K562 (cell line): ENCODE measurements at regions not wholly inside any gene's neighbourhood (a gene's known extent, or its start where the extent isn't known, plus 50 kb on each side); places are given as distances from the start of the nearest gene placed in this dataset.

Experiments used
- ATAC-seq: fragments of 200-7000 bp; cut with Tn5 transposase; 3 replicates; pipeline ENCODE4 v1.9.1; 2020; ENCODE audit warnings: moderate library complexity
- BruUV-seq: library from RNA; stranded (reverse); fragments of 400-500 nt; replicated peaks from 2 replicates; lab custom pipeline; 2021; lab: Mats Ljungman, UMichigan
- CTCF ChIA-PET: fragments of 300-600 bp; formaldehyde crosslinking; extraction: SDS; loops from one replicate; lab custom pipeline; 2021; ENCODE audit warnings: low intra/inter-chr PET ratio; lab: Yijun Ruan, JAX
- POLR2A ChIA-PET: fragments of 300-600, 350-650 bp; sonication (Branson Sonifier 250); formaldehyde crosslinking; extraction: SDS; loops from one replicate; lab custom pipeline; 2021; ENCODE audit warnings: antibody characterized with exemption, inconsistent platforms; lab: Yijun Ruan, JAX
- DNase-seq, 4 experiments: peaks; one replicate each; pipeline versions ENCODE4 v3.0.0 to v3.0.0-alpha.2; 2011 to 2018; ENCODE audit warnings: low spot score in 3 of 4, mixed read lengths in 3 of 4; ENCODE audit errors: extremely low read depth in 1 of 4
- FAIRE-seq: peaks from 2 replicates; lab custom pipeline; 2011; peaks lifted over from hg19 to GRCh38; lab: Jason Lieb, UNC
- H2AFZ ChIP-seq: 2 replicates; pipeline ENCODE4 v1.6.0; 2011; ENCODE audit warnings: low read depth, low read length, control low read depth, inconsistent platforms
- H3K27ac ChIP-seq: fragments of 200-600 bp; 3 replicates; pipeline ENCODE4 v1.8.0; 2011; ENCODE audit warnings: low read depth, mild to moderate bottlenecking, control low read depth, inconsistent platforms, low read length, moderate library complexity, mixed read lengths; ENCODE audit errors: extremely low read depth
- H3K27me3 ChIP-seq, 2 experiments: fragments of 300-600 bp in 1 of 2; 2 replicates in 1 of 2; 3 replicates in 1 of 2; pipeline versions ENCODE4 v1.6.0 to v1.8.0; 2011; ENCODE audit warnings: inconsistent platforms in 2 of 2, low read length in 2 of 2, mild to moderate bottlenecking in 1 of 2, mixed read lengths in 1 of 2, moderate library complexity in 1 of 2; ENCODE audit not compliant: control insufficient read depth in 2 of 2, insufficient read depth in 2 of 2
- H3K36me3 ChIP-seq: fragments of 300-600 bp; 3 replicates; pipeline ENCODE4 v1.8.0; 2011; ENCODE audit warnings: mild to moderate bottlenecking, low read length, inconsistent platforms; ENCODE audit not compliant: control insufficient read depth, insufficient read depth
- H3K4me1 ChIP-seq, 2 experiments: fragments of 200-600 bp in 1 of 2; replicated peaks in 1 of 2; 2 replicates in 1 of 2; 3 replicates in 1 of 2; pipeline versions ENCODE4 v1.5.1 to v1.8.0; 2011; ENCODE audit warnings: inconsistent platforms in 2 of 2, low read length in 2 of 2, mild to moderate bottlenecking in 1 of 2, mixed read lengths in 1 of 2, moderate library complexity in 1 of 2; ENCODE audit not compliant: control insufficient read depth in 2 of 2, insufficient read depth in 2 of 2
- H3K4me2 ChIP-seq: 2 replicates; pipeline ENCODE4 v1.6.1; 2011; ENCODE audit warnings: low read length, control low read depth, inconsistent platforms, mixed read lengths; ENCODE audit not compliant: insufficient read depth
- H3K4me3 ChIP-seq: fragments of 200-600 bp; sonication (generic), shearing (Covaris generic); 2 replicates; pipeline ENCODE4 v1.5.1; 2016; ENCODE audit warnings: control low read depth, inconsistent platforms
- H3K79me2 ChIP-seq: fragments of 200-600 bp; 3 replicates; pipeline ENCODE4 v1.8.0; 2011; ENCODE audit warnings: low read length, inconsistent platforms; ENCODE audit not compliant: control insufficient read depth, insufficient read depth
- H3K9ac ChIP-seq, 2 experiments: 2 replicates each; pipeline versions ENCODE4 v1.6.0 to v1.6.1; 2011; ENCODE audit warnings: low read depth in 2 of 2, low read length in 2 of 2, control low read depth in 1 of 2, inconsistent platforms in 1 of 2, mild to moderate bottlenecking in 1 of 2, mixed read lengths in 1 of 2; ENCODE audit not compliant: insufficient read depth in 1 of 2
- H3K9me1 ChIP-seq: one replicate; pipeline ENCODE4 v1.6.0; 2011; ENCODE audit warnings: inconsistent platforms, mild to moderate bottlenecking, low read length, moderate library complexity; ENCODE audit not compliant: control insufficient read depth, insufficient read depth
- H3K9me3 ChIP-seq: replicated peaks from 2 replicates; pipeline ENCODE4 v1.5.1; 2011; ENCODE audit warnings: low read depth, low read length, inconsistent platforms; ENCODE audit not compliant: control insufficient read depth, insufficient read depth
- H4K20me1 ChIP-seq: replicated peaks from 2 replicates; pipeline ENCODE4 v1.6.1; 2011; ENCODE audit warnings: low read length, inconsistent platforms, mixed read lengths; ENCODE audit not compliant: control insufficient read depth, insufficient read depth
- CBFB ChIP-seq: sonication (generic); formaldehyde crosslinking; IDR thresholded peaks from 2 replicates; pipeline ENCODE4 v1.4.0; 2020; ENCODE audit warnings: mild to moderate bottlenecking, missing genetic modification reagents
- ILF3 ChIP-seq: fragments of 450-650 bp; IDR thresholded peaks from 2 replicates; pipeline ENCODE4 v1.6.1; 2018; ENCODE audit warnings: antibody characterized with exemption, mild to moderate bottlenecking, moderate library complexity, borderline replicate concordance
- WGBS: fragments of 100-300 bp; shearing (Covaris generic); methylation state at CpG from one replicate; pipeline ENCODE4 v1.1.6; 2016; ENCODE audit warnings: low coverage, mixed read lengths; ENCODE audit not compliant: insufficient coverage; ENCODE audit errors: missing lambda C conversion rate; 5-methylcytosine and 5-hydroxymethylcytosine counted together
- in situ Hi-C: fragments of 300-500 bp; cut with MboI; formaldehyde crosslinking; loops from 4 replicates; pipeline ENCODE4 v1.15.0; 2018; ENCODE audit warnings: inconsistent platforms, mixed read lengths
- intact Hi-C: fragments of 100-400 bp; cut with micrococcal nuclease; formaldehyde crosslinking; loops from 2 replicates; pipeline ENCODE4 v1.14.2; 2022
- TF ChIP-seq, protein P1 (sequence below): conservative IDR thresholded peaks from 2 replicates; pipeline ENCODE4 v1.6.1; 2011; ENCODE audit warnings: low read depth, mild to moderate bottlenecking, low read length; ENCODE audit not compliant: control insufficient read depth
- TF ChIP-seq, protein P2 (sequence below): sonication (generic); formaldehyde crosslinking; IDR thresholded peaks from 2 replicates; pipeline ENCODE4 v1.8.0; 2022; ENCODE audit warnings: missing genetic modification reagents, mild to moderate bottlenecking, borderline replicate concordance
- TF ChIP-seq, protein P3 (sequence below): fragments of 450-650 bp; IDR thresholded peaks from one replicate; pipeline ENCODE4 v1.6.1; 2018; ENCODE audit warnings: mild to moderate bottlenecking, moderate library complexity; ENCODE audit not compliant: partially characterized antibody

DNA sequence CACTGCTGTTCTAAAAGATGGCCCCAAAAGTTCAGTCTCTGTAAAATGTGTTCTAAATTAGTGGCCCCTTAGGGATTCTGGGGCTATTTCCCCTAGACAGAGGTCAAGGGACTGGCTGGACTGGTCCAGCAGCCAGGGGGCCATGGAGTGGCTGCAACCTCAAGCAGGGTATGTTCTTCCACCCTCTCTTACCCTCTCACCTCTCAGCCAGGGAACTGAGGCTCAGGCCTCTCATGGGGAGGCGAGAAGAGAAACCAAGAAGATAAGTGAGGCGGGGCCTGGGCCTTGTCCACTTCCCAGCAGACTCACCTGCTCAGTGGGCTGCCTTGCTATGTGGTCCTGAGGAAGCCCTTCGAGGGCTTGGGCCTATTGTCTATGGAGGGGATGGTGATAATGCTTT, 339.7 kb downstream of the MYCN start:
- ATAC-seq (no peak), FAIRE-seq (no peak), DNase-seq (no peak)
- Histone ChIP-seq H4K20me1 (no peaks in the 10 kb centered on the region), H3K27ac (no peak overlapping the region), H3K4me2 (no peak overlapping the region), H3K4me1 (no peaks in the 10 kb centered on the region), H3K36me3 (no peaks in the 10 kb centered on the region), H2AFZ (no peak overlapping the region), H3K9me1 (no peaks in the 10 kb centered on the region), H3K79me2 (no peaks in the 10 kb centered on the region), H3K4me3 (no peak overlapping the region), H3K9me3 (no peaks in the 10 kb centered on the region), H3K9ac (no peak overlapping the region), H3K27me3 (peaks cover 3 to 11% of the 10 kb centered on the region in 2 experiments; a peak in 2 of 5 replicates)
- TF ChIP-seq CBFB (CRISPR knock-in tag) (no peak), ILF3 (no peak)
- TF ChIP-seq, protein P1, sequence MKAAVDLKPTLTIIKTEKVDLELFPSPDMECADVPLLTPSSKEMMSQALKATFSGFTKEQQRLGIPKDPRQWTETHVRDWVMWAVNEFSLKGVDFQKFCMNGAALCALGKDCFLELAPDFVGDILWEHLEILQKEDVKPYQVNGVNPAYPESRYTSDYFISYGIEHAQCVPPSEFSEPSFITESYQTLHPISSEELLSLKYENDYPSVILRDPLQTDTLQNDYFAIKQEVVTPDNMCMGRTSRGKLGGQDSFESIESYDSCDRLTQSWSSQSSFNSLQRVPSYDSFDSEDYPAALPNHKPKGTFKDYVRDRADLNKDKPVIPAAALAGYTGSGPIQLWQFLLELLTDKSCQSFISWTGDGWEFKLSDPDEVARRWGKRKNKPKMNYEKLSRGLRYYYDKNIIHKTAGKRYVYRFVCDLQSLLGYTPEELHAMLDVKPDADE: no peak
- TF ChIP-seq, protein P2, sequence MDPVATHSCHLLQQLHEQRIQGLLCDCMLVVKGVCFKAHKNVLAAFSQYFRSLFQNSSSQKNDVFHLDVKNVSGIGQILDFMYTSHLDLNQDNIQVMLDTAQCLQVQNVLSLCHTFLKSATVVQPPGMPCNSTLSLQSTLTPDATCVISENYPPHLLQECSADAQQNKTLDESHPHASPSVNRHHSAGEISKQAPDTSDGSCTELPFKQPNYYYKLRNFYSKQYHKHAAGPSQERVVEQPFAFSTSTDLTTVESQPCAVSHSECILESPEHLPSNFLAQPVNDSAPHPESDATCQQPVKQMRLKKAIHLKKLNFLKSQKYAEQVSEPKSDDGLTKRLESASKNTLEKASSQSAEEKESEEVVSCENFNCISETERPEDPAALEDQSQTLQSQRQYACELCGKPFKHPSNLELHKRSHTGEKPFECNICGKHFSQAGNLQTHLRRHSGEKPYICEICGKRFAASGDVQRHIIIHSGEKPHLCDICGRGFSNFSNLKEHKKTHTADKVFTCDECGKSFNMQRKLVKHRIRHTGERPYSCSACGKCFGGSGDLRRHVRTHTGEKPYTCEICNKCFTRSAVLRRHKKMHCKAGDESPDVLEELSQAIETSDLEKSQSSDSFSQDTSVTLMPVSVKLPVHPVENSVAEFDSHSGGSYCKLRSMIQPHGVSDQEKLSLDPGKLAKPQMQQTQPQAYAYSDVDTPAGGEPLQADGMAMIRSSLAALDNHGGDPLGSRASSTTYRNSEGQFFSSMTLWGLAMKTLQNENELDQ (CRISPR knock-in tag): no peak
- TF ChIP-seq, protein P3, sequence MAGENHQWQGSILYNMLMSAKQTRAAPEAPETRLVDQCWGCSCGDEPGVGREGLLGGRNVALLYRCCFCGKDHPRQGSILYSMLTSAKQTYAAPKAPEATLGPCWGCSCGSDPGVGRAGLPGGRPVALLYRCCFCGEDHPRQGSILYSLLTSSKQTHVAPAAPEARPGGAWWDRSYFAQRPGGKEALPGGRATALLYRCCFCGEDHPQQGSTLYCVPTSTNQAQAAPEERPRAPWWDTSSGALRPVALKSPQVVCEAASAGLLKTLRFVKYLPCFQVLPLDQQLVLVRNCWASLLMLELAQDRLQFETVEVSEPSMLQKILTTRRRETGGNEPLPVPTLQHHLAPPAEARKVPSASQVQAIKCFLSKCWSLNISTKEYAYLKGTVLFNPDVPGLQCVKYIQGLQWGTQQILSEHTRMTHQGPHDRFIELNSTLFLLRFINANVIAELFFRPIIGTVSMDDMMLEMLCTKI: no peak
- ChIA-PET POLR2A (interaction anchor here (1.0 kb wide), 1 partner anchor 10 kb away, joined by 3 read pairs; no protein-coding TSS in a partner anchor), CTCF (no interaction called here)
- no TSS peak for BruUV-seq
- in situ Hi-C loops (no loop called here), intact Hi-C loops (loop anchor here (5.0 kb wide), 1 partner anchor 643 kb away; no protein-coding TSS in a partner anchor)
- WGBS: 4% methylated on average over 3 of the region's 3 CpGs
